ENCODE measurements at regions not wholly inside any gene's neighbourhood (a gene's known extent, or its start where the extent isn't known, plus 50 kb on each side); places are given as distances from the start of the nearest gene placed in this dataset.

GRCh38 chr5:97408331-97408730 is 225.3 kb upstream of the RIOK2 start:
- no peak overlapping the region for H2AFZ ChIP-seq (ENCODE audit: low read depth, low read length)
- H3K4me2 ChIP-seq (ENCODE audit: low read length) = no peak overlapping the region
- H3K27ac ChIP-seq (ENCODE audit: low read length) = no peak overlapping the region
- no peak overlapping the region for H3K4me3 ChIP-seq (ENCODE audit: low read length)
- no peaks in the 10 kb centered on the region for H4K20me1 ChIP-seq (ENCODE audit: insufficient read depth)
- H3K9ac ChIP-seq (ENCODE audit: low read length) = no peak overlapping the region
- TF ChIP-seq CTCF (IDR thresholded peaks at IDR 0.05; ENCODE audit: poor library complexity, severe bottlenecking) (no peak), EZH2 (IDR thresholded peaks at IDR 0.05; ENCODE audit: borderline replicate concordance, insufficient read depth, low read length, poor library complexity, severe bottlenecking) (no peak), POLR2AphosphoS5 (IDR thresholded peaks at IDR 0.05) (no peak), EP300 (conservative IDR thresholded peaks at IDR 0.05; ENCODE audit: poor library complexity, severe bottlenecking) (no peak)
- no peaks in the 10 kb centered on the region for H3K79me2 ChIP-seq (replicated peaks; ENCODE audit: insufficient read depth, low read length)
- no peaks in the 10 kb centered on the region for H3K9me2 ChIP-seq (ENCODE audit: insufficient read depth, low read length)
- no peaks in the 10 kb centered on the region for H3K27me3 ChIP-seq (ENCODE audit: insufficient read depth, low read depth, low read length)
- no peaks in the 10 kb centered on the region for H3K9me3 ChIP-seq (ENCODE audit: low read length)
- no peaks in the 10 kb centered on the region for H3F3A ChIP-seq (ENCODE audit: insufficient read depth, low read length, poor library complexity, severe bottlenecking)
- H3K36me3 ChIP-seq (ENCODE audit: insufficient read depth, low read length) = no peaks in the 10 kb centered on the region

- no peak overlapping the region for H3K27ac ChIP-seq (ENCODE audit: low read length)
- no peaks in the 10 kb centered on the region for H3K27me3 ChIP-seq (ENCODE audit: insufficient read depth, low read depth, low read length)
- H3K9ac ChIP-seq (ENCODE audit: low read length) = no peak overlapping the region
- no peaks in the 10 kb centered on the region for H4K20me1 ChIP-seq (ENCODE audit: insufficient read depth)
- H2AFZ ChIP-seq (ENCODE audit: low read depth, low read length) = no peak overlapping the region
- no peaks in the 10 kb centered on the region for H3K9me3 ChIP-seq (ENCODE audit: low read length)
- TF ChIP-seq RAD21 (conservative IDR thresholded peaks at IDR 0.05) (no peak), EP300 (conservative IDR thresholded peaks at IDR 0.05; ENCODE audit: poor library complexity, severe bottlenecking) (no peak), TAF1 (IDR thresholded peaks at IDR 0.05; ENCODE audit: low read depth) (no peak), POLR2AphosphoS5 (IDR thresholded peaks at IDR 0.05) (no peak), SMC3 (conservative IDR thresholded peaks at IDR 0.05; ENCODE audit: poor library complexity) (no peak), REST (IDR thresholded peaks at IDR 0.05; ENCODE audit: borderline replicate concordance) (no peak), EZH2 (IDR thresholded peaks at IDR 0.05; ENCODE audit: borderline replicate concordance, insufficient read depth, low read length, poor library complexity, severe bottlenecking) (no peak), CTCF (IDR thresholded peaks at IDR 0.05; ENCODE audit: poor library complexity, severe bottlenecking) (no peak), MXI1 (conservative IDR thresholded peaks at IDR 0.05; ENCODE audit: poor library complexity, severe bottlenecking) (no peak)
- no peaks in the 10 kb centered on the region for H3K36me3 ChIP-seq (ENCODE audit: insufficient read depth, low read length)
- H3F3A ChIP-seq (ENCODE audit: insufficient read depth, low read length, poor library complexity, severe bottlenecking) = no peaks in the 10 kb centered on the region
- H3K4me3 ChIP-seq (ENCODE audit: low read length) = no peak overlapping the region
- no peaks in the 10 kb centered on the region for H3K9me2 ChIP-seq (ENCODE audit: insufficient read depth, low read length)
- no peak overlapping the region for H3K4me2 ChIP-seq (ENCODE audit: low read length)
- H3K79me2 ChIP-seq (replicated peaks; ENCODE audit: insufficient read depth, low read length) = no peaks in the 10 kb centered on the region
Observed at GRCh38 chr5:97412959-97413358, 229.9 kb upstream of the RIOK2 start.
